ENCODE measurements at regions not wholly inside any gene's neighbourhood (a gene's known extent, or its start where the extent isn't known, plus 50 kb on each side); places are given as distances from the start of the nearest gene placed in this dataset.

DNA sequence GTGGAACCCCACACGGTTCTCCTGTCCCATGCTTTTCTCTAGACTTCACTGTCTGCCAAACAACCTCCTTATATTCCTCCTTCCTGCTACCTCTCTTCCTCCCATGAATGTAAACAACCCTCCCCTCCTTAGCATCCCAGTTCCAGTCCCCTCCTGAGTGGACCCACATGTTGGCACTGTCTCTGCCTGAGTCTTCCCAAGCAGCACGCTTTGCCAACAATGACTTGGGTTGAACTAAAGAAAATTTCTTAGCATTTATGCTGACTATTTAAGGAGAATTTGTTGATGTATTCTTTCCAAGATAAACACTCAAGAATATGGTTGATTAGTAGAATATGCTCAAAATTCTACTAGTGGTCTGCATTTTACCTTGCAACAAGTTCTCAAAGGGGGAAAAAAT, 338.0 kb downstream of the TNS1 start:
- H3K27ac ChIP-seq = no peak overlapping the region
- WGBS (ENCODE audit: low lambda C conversion rate, missing lambda C conversion rate) = 74% methylated on average over 2 of the region's 2 CpGs
- no peak for DNase-seq (ENCODE audit: low spot score)
- H3K36me3 ChIP-seq (replicated peaks; ENCODE audit: insufficient read depth, low read depth) = no peaks in the 10 kb centered on the region
- no peaks in the 10 kb centered on the region for H3K9me3 ChIP-seq (ENCODE audit: low read depth)
- no peak for TF ChIP-seq EZH2 (IDR thresholded peaks at IDR 0.05; ENCODE audit: borderline replicate concordance)
- TF ChIP-seq, protein P1, sequence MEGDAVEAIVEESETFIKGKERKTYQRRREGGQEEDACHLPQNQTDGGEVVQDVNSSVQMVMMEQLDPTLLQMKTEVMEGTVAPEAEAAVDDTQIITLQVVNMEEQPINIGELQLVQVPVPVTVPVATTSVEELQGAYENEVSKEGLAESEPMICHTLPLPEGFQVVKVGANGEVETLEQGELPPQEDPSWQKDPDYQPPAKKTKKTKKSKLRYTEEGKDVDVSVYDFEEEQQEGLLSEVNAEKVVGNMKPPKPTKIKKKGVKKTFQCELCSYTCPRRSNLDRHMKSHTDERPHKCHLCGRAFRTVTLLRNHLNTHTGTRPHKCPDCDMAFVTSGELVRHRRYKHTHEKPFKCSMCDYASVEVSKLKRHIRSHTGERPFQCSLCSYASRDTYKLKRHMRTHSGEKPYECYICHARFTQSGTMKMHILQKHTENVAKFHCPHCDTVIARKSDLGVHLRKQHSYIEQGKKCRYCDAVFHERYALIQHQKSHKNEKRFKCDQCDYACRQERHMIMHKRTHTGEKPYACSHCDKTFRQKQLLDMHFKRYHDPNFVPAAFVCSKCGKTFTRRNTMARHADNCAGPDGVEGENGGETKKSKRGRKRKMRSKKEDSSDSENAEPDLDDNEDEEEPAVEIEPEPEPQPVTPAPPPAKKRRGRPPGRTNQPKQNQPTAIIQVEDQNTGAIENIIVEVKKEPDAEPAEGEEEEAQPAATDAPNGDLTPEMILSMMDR (IDR thresholded peaks at IDR 0.05; ENCODE audit: poor library complexity) = no peak
- no peak for TF ChIP-seq EZH2phosphoT487 (IDR thresholded peaks at IDR 0.05; ENCODE audit: low read depth, severe bottlenecking, unreplicated experiment)
- H3K4me1 ChIP-seq (ENCODE audit: insufficient read depth) = no peaks in the 10 kb centered on the region
- no peaks in the 10 kb centered on the region for H4K20me1 ChIP-seq (ENCODE audit: insufficient read depth, poor library complexity, severe bottlenecking)
- H2AFZ ChIP-seq = no peak overlapping the region
- H3K4me3 ChIP-seq = no peak overlapping the region
- H3K4me2 ChIP-seq = no peak overlapping the region
- no peaks in the 10 kb centered on the region for H3K27me3 ChIP-seq
- H3K79me2 ChIP-seq = no peaks in the 10 kb centered on the region
- no peaks in the 10 kb centered on the region for H3K9me2 ChIP-seq (replicated peaks; ENCODE audit: insufficient read depth)

DNA sequence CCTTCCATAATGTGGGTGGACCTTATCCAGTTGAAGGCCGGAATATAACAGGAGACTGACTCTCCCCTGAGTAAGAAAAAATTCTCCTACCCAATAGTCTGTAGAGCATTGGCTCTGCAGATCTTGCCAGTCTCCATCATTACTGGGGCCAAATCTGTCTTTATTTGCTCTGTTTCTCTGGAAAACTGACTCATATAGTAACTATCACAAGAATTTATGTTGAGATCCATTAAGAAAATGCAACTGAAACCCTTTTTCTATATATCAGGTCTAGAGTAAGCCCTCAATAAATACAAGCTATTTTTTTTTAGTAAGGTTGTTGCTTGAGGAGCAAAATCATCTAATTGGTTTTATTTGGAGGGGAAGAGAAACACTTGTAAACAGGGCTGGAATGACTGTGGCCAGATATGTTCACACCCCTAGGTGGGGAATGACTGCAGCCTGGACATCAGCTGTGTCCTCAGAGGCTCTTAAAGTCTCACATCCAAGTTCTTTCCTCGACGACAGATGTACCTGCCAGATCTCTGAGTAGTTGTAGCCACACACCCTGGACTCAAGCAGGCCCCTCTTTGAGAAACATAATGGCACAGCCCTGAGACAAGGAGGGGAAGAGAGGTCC, 339.7 kb downstream of the TNS1 start:
- no peak overlapping the region for H2AFZ ChIP-seq
- TF ChIP-seq, protein P1 (IDR thresholded peaks at IDR 0.05; ENCODE audit: poor library complexity) = no peak
- TF ChIP-seq EZH2phosphoT487 (IDR thresholded peaks at IDR 0.05; ENCODE audit: low read depth, severe bottlenecking, unreplicated experiment) = no peak
- no peak for TF ChIP-seq EZH2 (IDR thresholded peaks at IDR 0.05; ENCODE audit: borderline replicate concordance)
- WGBS (ENCODE audit: low lambda C conversion rate, missing lambda C conversion rate) = 86% methylated on average over 3 of the region's 3 CpGs

DNA sequence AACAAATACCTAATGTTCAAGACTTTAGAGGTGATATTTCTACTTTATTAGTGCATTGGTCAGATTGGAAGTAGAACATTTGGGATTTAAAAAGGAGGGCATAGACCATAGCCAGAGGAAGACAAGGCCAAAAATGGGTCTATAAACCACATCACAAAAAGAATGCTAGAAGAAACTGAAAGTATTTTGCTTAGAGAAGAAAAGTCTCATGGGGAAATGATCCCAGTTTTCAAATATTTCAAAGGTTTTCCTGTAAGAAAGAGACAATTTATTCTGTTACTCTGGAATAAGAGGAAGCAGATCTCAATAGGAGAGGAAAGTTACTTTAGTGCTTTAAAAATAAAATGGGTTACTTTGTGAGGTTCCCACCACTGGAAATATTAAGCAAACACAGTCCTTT, 341.4 kb downstream of the TNS1 start:
- Histone ChIP-seq H4K20me1 (ENCODE audit: insufficient read depth, poor library complexity, severe bottlenecking) (no peaks in the 10 kb centered on the region), H3K9me2 (replicated peaks; ENCODE audit: insufficient read depth) (no peaks in the 10 kb centered on the region), H2AFZ (no peak overlapping the region), H3K36me3 (replicated peaks; ENCODE audit: insufficient read depth, low read depth) (no peaks in the 10 kb centered on the region), H3K27me3 (no peaks in the 10 kb centered on the region), H3K79me2 (no peaks in the 10 kb centered on the region), H3K9me3 (ENCODE audit: low read depth) (no peaks in the 10 kb centered on the region), H3K4me2 (no peak overlapping the region), H3K4me3 (no peak overlapping the region), H3K4me1 (ENCODE audit: insufficient read depth) (no peaks in the 10 kb centered on the region), H3K27ac (no peak overlapping the region)
- DNase-seq (ENCODE audit: low spot score) = no peak
- no peak for TF ChIP-seq EZH2phosphoT487 (IDR thresholded peaks at IDR 0.05; ENCODE audit: low read depth, severe bottlenecking, unreplicated experiment)
- TF ChIP-seq EZH2 (IDR thresholded peaks at IDR 0.05; ENCODE audit: borderline replicate concordance) = no peak
- TF ChIP-seq, protein P1 (IDR thresholded peaks at IDR 0.05; ENCODE audit: poor library complexity) = no peak

More for the DNA sequence above, 339.7 kb downstream of the TNS1 start:
- H3K4me2 ChIP-seq = no peak overlapping the region
- H3K27ac ChIP-seq = no peak overlapping the region
- H3K9me3 ChIP-seq (ENCODE audit: low read depth) = no peaks in the 10 kb centered on the region
- no peaks in the 10 kb centered on the region for H4K20me1 ChIP-seq (ENCODE audit: insufficient read depth, poor library complexity, severe bottlenecking)
- no peak overlapping the region for H3K4me3 ChIP-seq
- DNase-seq (ENCODE audit: low spot score) = no peak
- no peaks in the 10 kb centered on the region for H3K4me1 ChIP-seq (ENCODE audit: insufficient read depth)
- H3K27me3 ChIP-seq = no peaks in the 10 kb centered on the region
- no peaks in the 10 kb centered on the region for H3K36me3 ChIP-seq (replicated peaks; ENCODE audit: insufficient read depth, low read depth)
- no peaks in the 10 kb centered on the region for H3K9me2 ChIP-seq (replicated peaks; ENCODE audit: insufficient read depth)
- H3K79me2 ChIP-seq = no peaks in the 10 kb centered on the region

DNA sequence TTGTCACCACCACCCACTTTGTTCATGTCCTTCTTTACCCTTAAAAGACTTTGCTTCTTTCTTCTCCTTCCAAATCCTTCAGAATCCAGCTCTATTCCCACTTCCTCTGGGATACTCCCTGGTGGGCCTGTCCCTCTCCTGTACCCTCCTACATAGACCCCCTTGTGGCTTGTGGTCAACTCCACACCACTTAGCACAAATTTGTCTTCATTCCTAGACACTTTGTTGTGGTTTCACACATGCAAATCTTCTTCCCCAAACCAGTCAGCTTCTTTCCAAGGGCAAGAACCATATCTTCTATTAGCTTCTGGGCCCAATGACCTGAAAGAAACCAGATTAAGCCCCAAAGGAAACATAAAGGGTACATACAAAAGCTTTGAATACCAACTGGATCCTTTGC, 342.4 kb downstream of the TNS1 start:
- Histone ChIP-seq H3K4me1 (ENCODE audit: insufficient read depth) (no peaks in the 10 kb centered on the region), H3K27ac (no peak overlapping the region), H3K79me2 (no peaks in the 10 kb centered on the region), H4K20me1 (ENCODE audit: insufficient read depth, poor library complexity, severe bottlenecking) (no peaks in the 10 kb centered on the region), H3K36me3 (replicated peaks; ENCODE audit: insufficient read depth, low read depth) (no peaks in the 10 kb centered on the region), H2AFZ (no peak overlapping the region), H3K9me2 (replicated peaks; ENCODE audit: insufficient read depth) (no peaks in the 10 kb centered on the region), H3K27me3 (no peaks in the 10 kb centered on the region), H3K4me3 (no peak overlapping the region), H3K9me3 (ENCODE audit: low read depth) (no peaks in the 10 kb centered on the region), H3K4me2 (no peak overlapping the region)
- TF ChIP-seq EZH2phosphoT487 (IDR thresholded peaks at IDR 0.05; ENCODE audit: low read depth, severe bottlenecking, unreplicated experiment) = no peak
- no peak for DNase-seq (ENCODE audit: low spot score)
